ENCODE measurements at regions not wholly inside any gene's neighbourhood (a gene's known extent, or its start where the extent isn't known, plus 50 kb on each side); places are given as distances from the start of the nearest gene placed in this dataset.

DNA sequence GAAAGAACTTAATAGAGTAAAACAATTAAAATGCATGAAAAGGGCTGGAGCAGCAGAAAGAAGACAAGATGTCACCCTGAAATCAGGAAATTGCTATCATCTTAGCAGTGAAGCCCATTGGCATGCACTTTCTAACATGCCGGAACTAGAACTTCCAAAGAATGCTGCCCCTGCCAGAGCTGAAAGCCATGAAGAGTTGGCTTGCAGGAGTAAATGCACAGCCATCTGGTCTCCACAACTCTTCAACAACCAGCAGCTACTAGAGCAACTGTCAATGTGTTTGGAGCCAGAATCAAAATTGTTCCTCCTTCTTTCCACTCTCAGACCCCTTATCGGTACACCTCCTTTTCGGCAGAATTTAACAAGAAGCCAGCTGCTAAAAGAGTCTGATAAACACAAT is 414.1 kb downstream of the KCNH5 start:
- Histone ChIP-seq H3K4me1 (no peaks in the 10 kb centered on the region), H3K27ac (no peak overlapping the region), H3K36me3 (no peaks in the 10 kb centered on the region), H3K27me3 (no peaks in the 10 kb centered on the region), H3K4me3 (no peak overlapping the region), H3K9me3 (no peaks in the 10 kb centered on the region)
- TF ChIP-seq CTCF (IDR thresholded peaks at IDR 0.05 in 4 of 5, conservative IDR thresholded peaks at IDR 0.05 in 1 of 5) (no peak), POLR2A (IDR thresholded peaks at IDR 0.05) (no peak)
- in situ Hi-C loops (cut with MboI; ENCODE audit: low sequenced_read_pairs in 4 of 4) (no loop called here), intact Hi-C loops (cut with DNase I; ENCODE audit: low total_unique reads) (no loop called here)
- no peak for ATAC-seq
- no peak for DNase-seq

GRCh38 chr14:62632771-62633170 is 412.5 kb downstream of the KCNH5 start:
- in situ Hi-C loops (cut with MboI; ENCODE audit: low sequenced_read_pairs in 4 of 4) (no loop called here), intact Hi-C loops (cut with DNase I; ENCODE audit: low total_unique reads) (no loop called here)
- no peak for DNase-seq

DNA sequence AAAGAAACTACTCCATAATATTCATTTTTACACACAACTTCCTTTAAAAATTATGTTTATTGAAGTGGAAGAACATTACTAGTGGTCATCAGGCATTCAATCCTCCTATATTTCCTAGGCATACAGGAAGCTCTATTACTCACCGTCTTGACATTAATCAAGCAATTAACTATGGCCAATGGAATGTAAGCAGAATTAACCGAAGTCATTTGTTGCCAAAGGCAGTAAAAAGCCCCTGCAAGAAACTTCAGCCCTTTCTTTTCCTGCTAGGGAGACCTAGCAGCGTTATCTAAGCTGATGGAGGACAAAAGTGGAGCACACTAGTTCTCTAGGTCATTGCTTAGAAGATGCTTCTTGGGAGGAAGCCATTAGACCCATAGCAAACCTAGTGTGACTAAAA is 399.6 kb downstream of the KCNH5 start:
- intact Hi-C loops (cut with DNase I; ENCODE audit: low total_unique reads), result no loop called here
- H3K27me3 ChIP-seq, result no peaks in the 10 kb centered on the region
- no peaks in the 10 kb centered on the region for H3K4me1 ChIP-seq
- no peak overlapping the region for H3K27ac ChIP-seq
- in situ Hi-C loops (cut with MboI; ENCODE audit: low sequenced_read_pairs in 4 of 4), result no loop called here
- TF ChIP-seq CTCF (IDR thresholded peaks at IDR 0.05 in 4 of 5, conservative IDR thresholded peaks at IDR 0.05 in 1 of 5), result no peak
- no peak for TF ChIP-seq POLR2A (IDR thresholded peaks at IDR 0.05)
- H3K9me3 ChIP-seq, result no peaks in the 10 kb centered on the region
- ATAC-seq, result no peak
- H3K36me3 ChIP-seq, result no peaks in the 10 kb centered on the region
- DNase-seq, result no peak
- H3K4me3 ChIP-seq, result no peak overlapping the region

More at GRCh38 chr14:62632771-62633170, 412.5 kb downstream of the KCNH5 start:
- Histone ChIP-seq H3K36me3 (no peaks in the 10 kb centered on the region), H3K27me3 (no peaks in the 10 kb centered on the region), H3K27ac (no peak overlapping the region), H3K4me1 (no peaks in the 10 kb centered on the region), H3K4me3 (no peak overlapping the region), H3K9me3 (no peaks in the 10 kb centered on the region)
- no peak for ATAC-seq
- no peak for TF ChIP-seq CTCF (IDR thresholded peaks at IDR 0.05 in 4 of 5, conservative IDR thresholded peaks at IDR 0.05 in 1 of 5)
- no peak for TF ChIP-seq POLR2A (IDR thresholded peaks at IDR 0.05)
